ENCODE measurements at regions not wholly inside any gene's neighbourhood (a gene's known extent, or its start where the extent isn't known, plus 50 kb on each side); places are given as distances from the start of the nearest gene placed in this dataset.

DNA sequence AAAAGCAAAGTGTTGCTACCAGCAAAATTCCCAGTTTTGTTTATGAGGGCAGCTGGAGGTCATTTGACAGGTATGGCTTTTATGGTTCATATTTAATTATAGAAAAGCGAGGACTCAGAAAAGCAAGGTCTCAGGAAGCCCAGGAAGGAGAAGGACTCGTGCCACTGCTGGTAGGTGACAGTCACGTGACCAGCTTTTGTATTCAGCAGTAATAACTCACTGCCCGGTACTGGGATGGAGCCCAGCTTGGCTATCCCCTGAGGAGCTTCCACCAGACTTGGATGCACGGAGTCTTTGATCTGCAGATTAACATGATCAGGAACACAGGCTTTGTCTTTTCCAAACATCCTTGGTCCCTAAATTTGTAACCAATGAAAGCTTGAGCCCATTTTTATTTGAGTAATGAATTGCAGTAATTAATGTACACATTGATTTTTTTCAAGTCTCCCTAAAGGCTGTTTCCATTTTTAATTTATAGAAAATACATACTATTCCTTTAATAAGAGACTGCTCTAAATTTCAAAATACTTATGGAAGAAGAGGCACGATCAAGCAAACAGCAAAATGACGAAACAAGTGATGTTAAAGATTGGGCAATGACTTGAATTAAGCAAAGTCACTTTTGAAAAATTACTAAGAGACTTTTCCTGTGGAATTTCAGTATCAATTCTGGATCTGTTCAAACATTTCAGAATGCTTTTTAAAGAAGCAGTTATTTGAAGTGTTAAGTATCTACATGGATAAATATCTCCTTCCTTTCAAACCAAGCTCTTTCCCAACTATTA lies 251.7 kb upstream of the HNRNPA3 start:
- TF ChIP-seq AR (CRISPR knock-in tag; IDR thresholded peaks at IDR 0.05) (no peak), CTCF (IDR thresholded peaks at IDR 0.05) (no peak), CREM (CRISPR knock-in tag; IDR thresholded peaks at IDR 0.05) (no peak), ZNF317 (CRISPR knock-in tag; IDR thresholded peaks at IDR 0.05; ENCODE audit: borderline replicate concordance, low read depth) (no peak), NR2C2 (CRISPR knock-in tag; IDR thresholded peaks at IDR 0.05) (no peak), ZNF423 (CRISPR knock-in tag; IDR thresholded peaks at IDR 0.05) (no peak)
- TF ChIP-seq, protein P1, sequence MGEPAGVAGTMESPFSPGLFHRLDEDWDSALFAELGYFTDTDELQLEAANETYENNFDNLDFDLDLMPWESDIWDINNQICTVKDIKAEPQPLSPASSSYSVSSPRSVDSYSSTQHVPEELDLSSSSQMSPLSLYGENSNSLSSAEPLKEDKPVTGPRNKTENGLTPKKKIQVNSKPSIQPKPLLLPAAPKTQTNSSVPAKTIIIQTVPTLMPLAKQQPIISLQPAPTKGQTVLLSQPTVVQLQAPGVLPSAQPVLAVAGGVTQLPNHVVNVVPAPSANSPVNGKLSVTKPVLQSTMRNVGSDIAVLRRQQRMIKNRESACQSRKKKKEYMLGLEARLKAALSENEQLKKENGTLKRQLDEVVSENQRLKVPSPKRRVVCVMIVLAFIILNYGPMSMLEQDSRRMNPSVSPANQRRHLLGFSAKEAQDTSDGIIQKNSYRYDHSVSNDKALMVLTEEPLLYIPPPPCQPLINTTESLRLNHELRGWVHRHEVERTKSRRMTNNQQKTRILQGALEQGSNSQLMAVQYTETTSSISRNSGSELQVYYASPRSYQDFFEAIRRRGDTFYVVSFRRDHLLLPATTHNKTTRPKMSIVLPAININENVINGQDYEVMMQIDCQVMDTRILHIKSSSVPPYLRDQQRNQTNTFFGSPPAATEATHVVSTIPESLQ (CRISPR knock-in tag; IDR thresholded peaks at IDR 0.05): no peak

Measured in WTC11 (cell line).